Right cardiac atrium (tissue), 5 donors: ENCODE measurements at regions not wholly inside any gene's neighbourhood (a gene's known extent, or its start where the extent isn't known, plus 50 kb on each side); places are given as distances from the start of the nearest gene placed in this dataset.
"Not testable (repeated sequence)": the region's sequence is repeated elsewhere in the genome, so short reads cannot be mapped to it uniquely, and the experiment has no call there.

ENCODE experiments used
- ATAC-seq, 2 donors: fragments of 200-7000 bp; cut with Tn5 transposase; one replicate each; pipeline versions ENCODE4 v1.8.0 to v1.9.1; 2020; ENCODE audit warnings: moderate library complexity in 2 of 2, mild to moderate bottlenecking in 1 of 2
- DNase-seq, 3 donors: peaks; one replicate each; pipeline ENCODE4 v3.0.0-alpha.2; 2020
- H3K27ac ChIP-seq: one replicate; pipeline ENCODE4 v1.5.1; 2013; ENCODE audit warnings: mild to moderate bottlenecking, low read length, control low read depth, moderate library complexity
- H3K27me3 ChIP-seq: one replicate; pipeline ENCODE4 v1.6.1; 2013; ENCODE audit not compliant: control insufficient read depth, insufficient read depth
- H3K4me1 ChIP-seq: one replicate; pipeline ENCODE4 v1.6.1; 2013; ENCODE audit warnings: low read length; ENCODE audit not compliant: control insufficient read depth, insufficient read depth
- H3K4me3 ChIP-seq: one replicate; pipeline ENCODE4 v1.5.1; 2013; ENCODE audit warnings: low read length, control low read depth
- H3K9me3 ChIP-seq: one replicate; pipeline ENCODE4 v1.6.1; 2013; ENCODE audit warnings: low read length; ENCODE audit not compliant: control insufficient read depth
- WGBS: extraction: QIAGEN DNeasy Blood & Tissue Kit; methylation state at CpG from one replicate; pipeline ENCODE4 v1.1.7; 2013; 5-methylcytosine and 5-hydroxymethylcytosine counted together
- intact Hi-C, 4 donors: fragments of 100-400 bp; cut with DNase I; formaldehyde crosslinking; loops; one replicate each; pipeline versions ENCODE4 v1.11.0 to v1.14.0; 2022 to 2023
- donor health status: healthy with polysubstance abuse.
- donor health status: DM: no; HTN: yes; CAD: no.
- donor health status: DM: no; HTN: no; CAD: no.
- donor health status: DM: no; HTN: yes; CAD: no; lungs with severe emphysema.
- donor health status: DM: yes; HTN: yes; CAD: no.

DNA sequence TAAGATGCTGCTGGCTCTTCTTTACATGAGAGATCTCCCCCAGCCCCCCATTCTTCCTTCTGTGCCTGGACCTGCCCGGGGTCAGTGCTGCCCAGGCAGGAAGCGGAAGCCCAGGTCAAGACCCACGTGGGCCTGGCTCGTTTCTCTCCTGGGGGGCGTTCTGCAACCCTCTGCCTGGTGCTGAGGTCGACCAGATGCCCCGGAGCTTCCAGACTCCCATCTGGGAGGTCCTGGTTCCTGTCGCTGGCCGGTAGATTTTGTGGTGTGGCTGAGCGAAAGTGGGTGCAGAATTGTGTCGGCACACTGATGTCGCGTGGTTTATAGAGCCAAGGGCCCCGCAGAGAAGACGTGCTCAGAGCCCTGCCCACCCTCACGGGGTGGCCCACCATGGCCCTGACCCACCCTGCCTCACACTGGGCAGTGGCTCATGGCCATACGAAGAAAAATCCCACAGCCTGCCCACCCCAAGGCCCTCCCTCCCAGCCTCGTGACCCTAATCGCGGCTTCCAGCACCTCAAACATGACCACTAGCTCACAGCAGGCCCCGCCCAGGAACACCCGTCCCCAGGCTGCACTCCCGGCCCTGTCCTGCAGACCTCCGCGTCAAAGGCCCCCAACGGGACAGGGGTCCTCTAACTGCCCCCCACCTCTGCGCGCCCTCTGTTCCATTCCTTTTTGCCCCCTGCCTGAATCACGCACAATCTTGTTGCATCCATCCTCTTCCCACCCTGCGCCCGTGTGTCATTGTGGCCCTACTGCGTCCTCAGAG lies 443.2 kb upstream of the ZNF722 start:
- H3K27me3 ChIP-seq, H3K9me3 ChIP-seq, H3K4me3 ChIP-seq, DNase-seq, H3K27ac ChIP-seq, intact Hi-C loops, H3K4me1 ChIP-seq: not testable (repeated sequence)
- 66% methylated on average over 21 of the region's 32 CpGs for WGBS
- ATAC-seq, result peak in 1 of 2 donors; percentile 9

GRCh38 chr7:63556223-63556622 lies 442.4 kb upstream of the ZNF722 start:
- DNase-seq, H3K27me3 ChIP-seq, H3K27ac ChIP-seq, H3K9me3 ChIP-seq, intact Hi-C loops, H3K4me1 ChIP-seq, H3K4me3 ChIP-seq, ATAC-seq: not testable (repeated sequence)
- 53% methylated on average over 11 of the region's 24 CpGs for WGBS

- H3K27me3 ChIP-seq, intact Hi-C loops, H3K4me3 ChIP-seq, ATAC-seq, H3K9me3 ChIP-seq, H3K4me1 ChIP-seq, H3K27ac ChIP-seq: not testable (repeated sequence)
- DNase-seq, result peak in 1 of 3 donors; percentile 23
- WGBS, result 90% methylated on average over 9 of the region's 12 CpGs
These were observed 439.6 kb upstream of the ZNF722 start for GRCh38 chr7:63559016-63559415.

- H3K4me1 ChIP-seq, H3K4me3 ChIP-seq, H3K27ac ChIP-seq, ATAC-seq, H3K27me3 ChIP-seq, H3K9me3 ChIP-seq, intact Hi-C loops: not testable (repeated sequence)
- DNase-seq, result peak in 1 of 3 donors; percentile 16
- 88% methylated on average over 21 of the region's 27 CpGs for WGBS
These were observed 438.7 kb upstream of the ZNF722 start for GRCh38 chr7:63559826-63560465.

GRCh38 chr7:63561911-63562310 lies 436.7 kb upstream of the ZNF722 start:
- H3K27ac ChIP-seq, DNase-seq, ATAC-seq, H3K4me3 ChIP-seq, intact Hi-C loops, H3K9me3 ChIP-seq, H3K4me1 ChIP-seq, H3K27me3 ChIP-seq: not testable (repeated sequence)
- 59% methylated on average over 4 of the region's 11 CpGs for whole genome bisulfite sequencing

DNA sequence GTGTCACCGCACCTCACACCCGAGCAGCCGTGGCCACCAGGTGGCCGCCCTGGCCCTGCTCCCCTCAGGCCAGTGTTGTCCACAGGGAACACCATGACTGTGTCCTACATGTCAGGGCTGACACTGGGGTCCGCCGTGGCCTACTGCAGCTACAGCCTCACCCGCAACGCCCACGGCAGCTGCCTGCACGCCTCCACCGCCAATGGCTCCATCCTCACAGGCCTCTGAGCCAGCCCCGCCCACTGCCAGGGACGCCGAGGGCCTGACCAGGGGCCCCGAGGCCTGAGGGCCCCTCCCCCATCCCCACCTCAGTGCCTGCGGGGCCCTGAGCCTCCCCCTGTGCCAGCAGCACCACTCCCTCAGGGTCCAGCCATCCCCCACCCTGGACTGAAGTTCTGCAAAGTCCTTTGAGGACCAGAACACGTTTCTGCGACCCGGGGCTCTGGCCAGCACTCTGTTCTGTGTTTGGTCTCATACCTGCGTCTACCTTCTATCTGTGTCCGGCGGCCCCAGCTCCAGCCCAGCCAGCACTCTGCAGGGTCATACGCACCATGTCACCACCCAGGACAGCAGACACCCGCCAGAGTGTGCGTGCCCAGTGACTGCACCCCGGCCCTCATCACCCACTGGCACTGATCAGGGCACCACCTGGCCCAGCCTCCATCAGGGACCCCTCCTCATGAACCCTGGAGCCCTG lies 436.1 kb upstream of the ZNF722 start:
- H3K9me3 ChIP-seq, H3K4me3 ChIP-seq, H3K4me1 ChIP-seq, intact Hi-C loops, H3K27me3 ChIP-seq, H3K27ac ChIP-seq: not testable (repeated sequence)
- ATAC-seq, result peak; percentile 10 to 19
- peak in 1 of 3 donors; percentile 58 for DNase-seq
- WGBS, result 89% methylated on average over 25 of the region's 26 CpGs

DNA sequence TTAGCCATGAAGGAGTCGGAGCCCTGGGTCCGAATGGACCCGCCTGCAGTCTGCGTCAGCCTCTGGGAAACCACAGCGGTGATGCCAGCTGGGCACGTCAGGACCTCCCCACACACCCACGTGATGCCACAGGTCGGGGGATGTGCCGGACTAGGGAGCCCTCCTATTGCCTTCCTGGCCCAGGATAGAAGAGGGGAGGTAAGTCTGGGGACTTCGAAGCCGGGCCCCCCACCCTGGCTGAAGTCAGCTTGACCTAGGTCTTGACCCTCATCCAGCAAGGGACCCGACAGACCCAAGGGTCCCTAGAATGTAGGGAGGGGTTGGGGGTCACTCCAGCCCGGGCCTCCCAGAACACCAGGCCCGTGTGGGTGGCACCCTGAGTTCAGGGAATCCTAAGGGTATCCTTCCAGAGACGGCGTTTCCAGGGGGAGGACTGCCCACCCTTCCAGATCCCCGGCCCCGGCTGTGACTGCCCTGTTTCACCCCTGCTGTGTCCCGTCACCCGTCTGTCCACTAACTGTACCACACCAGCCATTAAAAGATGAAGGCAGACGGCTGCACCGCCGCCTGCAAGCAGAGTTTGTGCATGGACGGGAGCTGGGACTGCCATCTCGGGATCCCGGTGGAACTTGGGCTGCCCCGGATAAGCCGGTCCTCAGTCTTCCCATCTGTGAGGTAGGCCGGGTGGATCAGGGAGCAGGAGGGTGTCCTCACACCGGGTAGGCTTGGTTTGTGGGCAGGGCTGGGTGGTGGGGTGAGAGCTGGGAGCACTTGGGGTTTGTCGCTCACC lies 435.3 kb upstream of the ZNF722 start:
- H3K27ac ChIP-seq, H3K4me1 ChIP-seq, H3K27me3 ChIP-seq, H3K9me3 ChIP-seq, ATAC-seq, H3K4me3 ChIP-seq, intact Hi-C loops: not testable (repeated sequence)
- peak in 1 of 3 donors; percentile 25 for DNase-seq
- WGBS, result 88% methylated on average over 29 of the region's 31 CpGs

DNA sequence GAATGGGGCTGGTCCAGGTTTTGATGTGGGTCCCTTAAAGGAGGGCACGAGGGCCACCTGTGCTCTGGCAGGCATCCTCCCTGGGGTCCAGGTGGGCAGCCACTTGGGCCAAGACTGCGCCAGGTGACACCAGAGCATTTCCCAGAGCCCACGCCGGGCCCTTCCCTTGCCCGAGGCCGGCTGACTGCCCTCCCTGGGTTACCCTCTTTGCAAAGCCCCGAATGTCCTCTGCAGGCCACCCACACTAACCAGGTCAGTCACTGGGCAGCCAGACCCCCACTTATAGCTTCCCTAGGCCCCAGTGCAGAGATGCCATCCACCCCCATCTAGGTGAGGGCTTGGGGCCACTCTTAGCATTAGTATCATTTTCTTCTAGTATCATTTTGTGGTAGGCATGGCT lies 433.8 kb upstream of the ZNF722 start:
- DNase-seq, result peak in 1 of 3 donors; percentile 27
- H3K4me3 ChIP-seq, H3K27ac ChIP-seq, intact Hi-C loops, ATAC-seq, H3K9me3 ChIP-seq, H3K4me1 ChIP-seq, H3K27me3 ChIP-seq: not testable (repeated sequence)
- WGBS, result 85% methylated on average over 6 of the region's 7 CpGs

DNA sequence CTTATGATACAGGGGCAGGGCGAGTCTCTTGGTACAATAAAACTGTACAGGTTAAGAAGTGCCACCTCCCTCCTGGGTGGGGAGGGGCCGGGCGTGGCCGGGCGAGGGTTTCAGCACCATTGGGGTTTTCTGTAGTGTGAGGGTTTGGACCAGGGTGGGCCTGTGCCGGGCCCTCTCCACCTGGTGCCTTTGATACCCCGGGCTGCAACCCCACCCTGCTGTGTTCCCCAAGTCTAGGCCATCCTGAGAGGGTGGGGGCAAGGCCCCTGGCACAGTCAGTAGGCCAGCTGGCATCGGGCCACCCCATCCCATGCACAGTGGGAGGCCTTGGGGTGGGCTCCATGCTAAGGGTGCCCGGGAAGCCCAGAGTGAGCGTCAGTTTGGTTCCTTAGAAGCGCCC lies 431.8 kb upstream of the ZNF722 start:
- 72% methylated on average over 11 of the region's 11 CpGs for WGBS
- ATAC-seq, H3K27ac ChIP-seq, H3K4me1 ChIP-seq, intact Hi-C loops, H3K9me3 ChIP-seq, H3K4me3 ChIP-seq, H3K27me3 ChIP-seq: not testable (repeated sequence)
- DNase-seq, result peak in 1 of 3 donors; percentile 56

- H3K27ac ChIP-seq, ATAC-seq, H3K27me3 ChIP-seq, intact Hi-C loops, H3K4me1 ChIP-seq, H3K9me3 ChIP-seq, H3K4me3 ChIP-seq: not testable (repeated sequence)
- WGBS, result 91% methylated on average over 21 of the region's 25 CpGs
- peak in 1 of 3 donors; percentile 45 for DNase-seq
These were observed 431.0 kb upstream of the ZNF722 start for GRCh38 chr7:63567636-63568035.
